GM18909 (cell line): ENCODE measurements at regions not wholly inside any gene's neighbourhood (a gene's known extent, or its start where the extent isn't known, plus 50 kb on each side); places are given as distances from the start of the nearest gene placed in this dataset.

Source experiments
- ATAC-seq: cut with Tn5 transposase; IDR thresholded peaks from one replicate; pipeline ENCODE4 v1.9.1; 2021; ENCODE audit warnings: mild to moderate bottlenecking; ENCODE audit not compliant: unreplicated experiment, poor library complexity

DNA sequence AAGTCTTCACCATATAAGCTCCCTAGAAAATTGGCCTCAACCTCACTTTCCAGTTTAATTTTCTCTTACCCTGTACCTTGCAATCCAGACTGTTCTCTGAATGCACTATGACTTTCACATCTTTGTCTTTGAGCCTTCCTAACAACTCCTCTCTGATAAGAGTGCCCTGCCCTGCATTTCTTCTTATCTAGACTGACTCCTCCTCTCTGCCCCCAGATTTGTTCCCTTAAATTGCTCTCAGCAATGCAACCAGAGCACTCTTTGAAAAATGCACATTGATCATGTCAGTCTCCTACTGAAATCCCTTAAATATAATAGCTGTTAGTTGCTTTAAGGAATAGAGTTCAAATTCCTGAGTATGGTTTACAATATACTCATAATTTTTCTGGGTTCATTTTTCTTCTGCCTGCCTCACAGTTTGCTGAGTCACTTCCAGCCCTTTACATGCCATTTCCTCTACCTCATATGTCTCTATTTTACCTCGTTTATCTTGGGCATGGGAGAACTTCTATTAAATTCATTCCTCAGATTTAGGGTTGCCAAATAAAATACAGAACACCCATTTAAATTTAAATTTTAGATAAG is 582.7 kb upstream of the AADAT start:
- no peak for ATAC-seq

GRCh38 chr4:170671171-170671570 is 581.4 kb upstream of the AADAT start:
- ATAC-seq = peak; percentile 38

DNA sequence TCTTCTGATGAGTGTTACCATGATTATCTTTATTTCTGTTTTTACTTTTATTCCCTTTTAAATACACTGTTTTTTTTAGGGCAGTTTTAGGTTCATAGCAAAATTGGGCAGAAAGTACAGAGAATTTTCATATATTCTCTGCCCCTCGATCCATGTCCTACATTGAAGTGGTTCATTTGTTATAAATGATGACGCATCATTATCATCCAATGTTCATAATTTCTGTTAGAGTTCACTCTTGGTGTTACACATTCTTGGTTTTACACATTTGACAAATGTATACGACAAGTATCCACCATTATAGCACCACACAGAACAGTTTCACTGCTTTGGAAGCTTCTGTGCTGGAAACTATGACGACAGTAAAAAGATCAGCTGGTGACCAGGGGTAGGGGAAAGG is 578.1 kb upstream of the AADAT start:
- no peak for ATAC-seq

DNA sequence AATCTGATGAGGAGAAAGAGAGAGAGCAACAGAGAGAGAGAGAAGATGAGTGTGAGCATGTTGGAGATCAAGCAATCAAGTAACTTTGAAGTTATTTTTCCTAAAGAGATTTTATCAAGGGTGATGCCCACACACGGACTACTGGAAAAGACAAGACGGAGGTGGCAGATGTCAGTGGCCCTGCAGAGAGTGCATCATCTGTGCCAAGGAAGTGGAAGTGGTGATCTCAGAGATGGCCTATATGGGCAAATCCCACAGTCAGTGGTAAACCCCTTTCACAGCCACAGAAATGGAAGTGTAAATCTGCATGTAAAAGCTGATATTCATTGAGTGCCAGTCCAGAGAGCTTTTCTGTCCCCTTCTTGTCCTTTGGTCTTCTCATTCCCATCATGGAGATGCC is 577.2 kb upstream of the AADAT start:
- ATAC-seq = no peak

DNA sequence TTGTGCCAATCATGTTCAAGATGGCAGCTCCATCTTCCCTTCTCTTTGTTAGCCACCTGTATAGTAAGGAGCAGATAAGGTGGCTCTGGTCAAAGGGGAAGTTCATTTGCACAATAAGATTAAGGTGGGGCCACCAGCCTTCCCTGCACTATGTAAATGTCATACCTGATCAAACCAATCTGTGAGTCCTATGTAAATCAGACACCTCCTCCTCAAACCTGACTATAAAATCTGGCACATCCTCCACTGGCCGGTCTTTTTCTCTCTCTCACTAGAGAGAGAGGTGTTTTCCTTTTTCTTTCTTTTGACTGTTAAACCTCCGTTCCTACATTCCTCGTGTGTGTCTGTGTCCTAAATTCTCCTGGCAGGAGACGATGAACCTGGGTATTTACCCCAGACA is 572.5 kb upstream of the AADAT start:
- no peak for ATAC-seq

DNA sequence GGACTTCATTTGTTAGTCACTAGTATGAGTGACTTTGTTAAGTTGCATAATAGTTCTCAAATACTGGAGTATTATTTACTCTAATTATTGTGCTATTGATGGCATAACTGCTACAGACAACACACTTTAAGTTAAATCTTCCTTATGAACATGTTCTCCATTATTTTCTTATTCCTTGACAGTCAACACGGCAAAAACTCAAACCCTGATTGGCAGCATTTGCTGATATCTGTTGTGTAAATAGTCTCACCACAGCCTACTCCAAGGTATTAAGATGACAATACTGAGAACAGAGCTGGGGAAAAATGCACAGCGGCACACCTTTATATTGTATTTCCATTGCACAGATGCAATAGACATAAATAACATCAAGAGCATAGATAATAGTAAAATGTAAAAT is 568.0 kb upstream of the AADAT start:
- no peak for ATAC-seq

DNA sequence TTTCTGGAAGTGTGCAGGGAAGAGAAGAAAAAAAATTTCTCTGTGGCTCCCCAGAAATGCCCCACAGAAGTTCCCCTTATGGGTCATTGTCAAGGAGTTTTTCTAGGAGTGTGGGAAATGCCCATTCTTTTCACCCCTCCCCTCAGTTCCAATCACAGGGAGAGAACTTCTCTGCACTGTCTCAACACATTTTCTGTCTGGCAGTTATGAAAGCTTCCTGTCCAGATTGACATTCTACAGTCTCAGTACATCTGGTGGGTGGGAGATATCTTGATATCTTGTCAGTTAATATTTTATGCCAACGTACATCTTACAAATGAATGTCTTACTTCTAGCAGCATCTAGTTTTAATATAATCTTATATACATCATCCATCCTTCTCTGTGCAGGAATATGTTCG is 566.8 kb upstream of the AADAT start:
- ATAC-seq = no peak

- no peak for ATAC-seq
These were observed 562.8 kb upstream of the AADAT start for GRCh38 chr4:170652571-170652970.

DNA sequence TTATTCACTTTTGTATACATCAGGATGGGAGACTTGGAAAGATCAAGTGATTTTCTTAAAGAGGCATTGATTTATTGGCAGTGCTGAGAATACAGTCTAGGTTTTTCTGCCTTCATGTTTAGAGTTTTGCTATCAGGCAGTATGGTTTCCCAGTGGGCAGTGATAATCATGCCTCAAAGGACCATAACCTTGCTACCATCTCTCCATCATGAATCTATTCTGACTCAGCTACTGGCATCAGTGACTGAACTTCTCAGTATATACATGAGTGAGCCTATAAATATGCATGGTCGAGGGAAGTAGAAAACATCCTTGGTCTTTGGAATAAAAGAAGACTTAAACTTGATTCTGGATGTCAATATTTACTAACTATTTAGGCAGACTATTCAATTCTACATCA is 562.0 kb upstream of the AADAT start:
- no peak for ATAC-seq

GRCh38 chr4:170627418-170627817 is 537.7 kb upstream of the AADAT start:
- ATAC-seq = no peak

- ATAC-seq = no peak
These were observed 534.1 kb upstream of the AADAT start for GRCh38 chr4:170623899-170624298.

- ATAC-seq = no peak
These were observed 520.7 kb upstream of the AADAT start for GRCh38 chr4:170610434-170610833.

DNA sequence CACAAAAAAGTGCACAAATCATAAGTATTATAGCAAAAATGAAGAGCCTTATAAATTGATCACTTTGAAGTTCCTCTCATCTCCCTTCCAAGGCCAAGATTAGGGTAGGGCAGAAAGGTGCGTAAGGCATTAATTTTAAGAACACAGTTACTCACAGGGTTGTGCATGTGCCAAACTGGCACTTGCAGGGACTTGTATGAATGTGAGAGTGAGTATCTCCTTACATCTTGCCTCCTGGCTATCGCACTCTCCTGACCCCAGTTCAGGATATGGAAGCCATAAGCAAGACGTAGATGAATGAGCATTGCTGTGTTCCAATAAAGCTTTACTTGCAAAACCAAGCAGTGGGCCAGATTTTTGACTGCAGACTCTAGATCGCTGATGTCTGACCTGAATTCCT is 510.1 kb upstream of the AADAT start:
- ATAC-seq = no peak

- no peak for ATAC-seq
These were observed 501.3 kb upstream of the AADAT start for GRCh38 chr4:170591076-170591475.

GRCh38 chr4:170589597-170590191 is 499.9 kb upstream of the AADAT start:
- ATAC-seq = peak; percentile 96

DNA sequence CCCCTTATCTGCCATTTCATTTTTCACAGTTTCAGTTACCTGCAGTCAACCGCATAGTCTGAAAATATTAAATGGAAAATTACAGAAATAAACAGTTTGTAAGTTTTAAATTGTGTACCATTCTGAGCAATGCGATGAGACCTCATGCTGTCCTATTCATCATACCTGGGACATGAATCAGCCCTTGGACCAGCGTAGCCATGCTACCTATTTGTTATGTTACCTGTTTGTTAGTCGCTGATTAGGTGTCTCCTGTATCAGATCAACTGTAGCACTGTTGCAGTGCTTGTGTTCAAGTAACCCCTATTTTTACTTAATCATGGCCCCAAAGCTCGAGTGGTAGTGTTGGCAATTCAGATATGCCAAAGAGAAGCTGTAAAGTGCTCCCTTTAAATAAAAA is 492.2 kb upstream of the AADAT start:
- ATAC-seq = no peak

- no peak for ATAC-seq
These were observed 491.6 kb upstream of the AADAT start for GRCh38 chr4:170581322-170581721.

DNA sequence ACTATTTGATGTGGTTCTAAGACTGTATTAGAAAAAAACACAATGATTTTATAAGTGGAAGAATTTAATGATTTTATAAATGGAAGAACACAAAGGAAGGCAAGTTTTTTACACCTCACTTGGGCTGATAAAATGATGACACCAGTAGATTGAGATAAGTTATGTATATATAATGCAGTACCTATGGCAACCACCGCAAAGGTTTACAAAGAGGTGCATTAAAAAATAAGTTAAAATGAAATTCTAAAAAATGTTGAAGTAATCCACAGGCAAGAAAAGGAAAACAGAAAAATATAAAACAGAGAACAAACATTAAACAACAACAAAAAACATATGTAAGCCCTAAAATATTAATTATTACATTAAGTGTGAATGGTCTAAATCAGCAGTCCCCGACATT is 490.9 kb upstream of the AADAT start:
- ATAC-seq = no peak

DNA sequence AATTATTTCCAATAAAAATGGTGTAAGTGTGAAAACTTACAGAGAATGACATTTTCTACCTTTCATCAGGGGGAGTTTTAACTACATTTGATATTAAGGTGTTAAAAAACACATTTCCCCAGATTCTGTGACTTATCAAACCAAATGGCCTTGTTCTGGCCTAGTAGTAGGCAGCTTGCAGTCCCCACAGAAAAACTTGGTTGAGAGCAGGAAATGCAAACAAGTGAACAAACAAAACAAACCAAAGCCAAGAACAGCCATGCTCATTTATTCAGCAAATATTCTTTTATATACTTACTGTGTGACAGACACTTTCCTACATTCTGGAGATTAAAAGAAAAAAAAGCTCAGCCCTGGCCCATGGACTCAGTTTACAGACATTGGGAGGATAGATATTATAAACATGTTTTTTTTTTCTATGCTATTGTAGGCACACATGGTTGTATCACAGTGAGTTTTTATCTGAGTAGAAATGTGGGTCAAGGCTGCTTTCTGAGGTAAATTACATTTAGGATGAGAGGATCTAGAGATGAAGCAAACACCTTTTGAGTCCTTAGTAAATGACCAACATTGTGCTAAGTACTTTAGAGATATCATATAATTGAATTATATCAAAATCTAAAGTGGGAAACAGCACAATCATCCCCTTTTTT is 449.2 kb upstream of the AADAT start:
- ATAC-seq = no peak

DNA sequence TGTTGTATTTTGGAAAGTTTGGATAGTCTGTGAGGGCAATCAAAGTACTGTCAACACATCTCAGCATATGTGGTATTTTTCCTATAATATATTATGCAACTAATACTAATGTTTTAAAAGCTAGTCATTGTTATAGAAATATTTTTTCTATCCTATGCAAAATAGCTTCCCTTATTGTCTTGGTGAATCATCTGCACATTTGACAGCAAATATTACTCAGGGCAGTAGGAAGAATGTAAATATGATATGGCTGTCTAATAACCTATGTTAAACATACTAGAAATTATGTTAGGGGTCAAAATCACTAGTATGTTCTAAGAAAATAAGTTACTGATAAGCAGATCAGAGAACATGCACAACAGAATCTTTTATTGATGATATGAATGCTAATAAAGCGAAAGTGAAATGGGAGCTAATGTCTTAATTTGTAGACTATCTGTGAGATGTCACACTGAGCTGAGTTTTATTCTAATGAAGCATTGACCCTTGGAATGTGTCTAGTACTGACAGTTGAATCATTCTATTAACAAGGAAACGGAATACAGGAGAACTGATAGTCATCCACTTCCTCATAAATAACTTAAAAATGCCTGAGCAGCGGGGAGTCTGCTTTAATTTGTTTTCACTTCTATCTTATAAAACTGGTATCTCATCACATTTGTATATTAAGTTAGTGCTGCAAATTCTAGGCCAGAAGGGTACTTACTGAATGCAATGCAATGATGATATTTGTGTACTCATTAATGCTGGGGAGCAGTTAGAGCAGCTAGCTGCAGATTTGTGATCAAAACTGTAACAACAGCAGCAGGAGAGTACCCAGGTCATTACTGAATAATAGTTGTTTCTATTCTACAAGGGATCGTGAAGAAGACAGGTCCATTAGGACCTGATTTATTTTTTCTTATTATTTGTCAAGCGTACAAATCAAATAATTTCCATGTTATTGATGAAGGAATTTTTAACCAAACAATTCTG is 440.3 kb upstream of the AADAT start:
- no peak for ATAC-seq

DNA sequence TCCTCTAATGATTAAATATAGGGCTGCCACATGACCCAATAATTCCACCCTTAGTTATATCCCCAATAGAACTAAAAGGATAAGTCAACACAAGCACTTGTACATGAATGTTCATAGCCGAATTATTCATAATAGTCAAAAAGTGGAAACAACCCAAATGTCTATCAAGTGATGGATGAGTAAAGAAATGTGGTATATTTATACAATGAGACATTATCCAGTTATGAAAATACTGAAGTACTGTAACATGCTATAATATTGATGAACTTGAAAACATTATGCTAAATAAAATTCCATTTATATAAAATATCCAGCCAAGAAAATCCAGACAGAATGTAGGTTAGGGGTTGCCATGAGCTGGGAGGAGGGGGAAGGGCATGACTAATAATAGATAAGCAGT is 436.7 kb upstream of the AADAT start:
- ATAC-seq = no peak
